Activated naive CD4-positive, alpha-beta T cell treated with anti-CD3 and anti-CD28 coated beads, Interleukin-2, amount 50 U/mL, for 72 hours (primary cell): ENCODE measurements at regions not wholly inside any gene's neighbourhood (a gene's known extent, or its start where the extent isn't known, plus 50 kb on each side); places are given as distances from the start of the nearest gene placed in this dataset.
A peak's percentile ranks its signal among the peaks of the same experiment; 100 is the strongest.
"Not testable (repeated sequence)": the region's sequence is repeated elsewhere in the genome, so short reads cannot be mapped to it uniquely, and the experiment has no call there.

ENCODE experiments used
- ATAC-seq, 2 donors: fragments of 150-1000 bp; cut with Tn5 transposase; 2 replicates each; pipeline ENCODE4 v1.10.0; 2021; ENCODE audit warnings: mild to moderate bottlenecking in 2 of 2, moderate library complexity in 2 of 2
- DNase-seq, 2 donors: peaks; one replicate each; pipeline ENCODE4 v3.0.0; 2021 to 2022; ENCODE audit warnings: low spot score in 2 of 2
- H3K27ac Mint-ChIP-seq, 2 donors: one replicate each; pipeline ENCODE4 v1.8.0; 2022; ENCODE audit warnings: mild to moderate bottlenecking in 2 of 2, mixed read lengths in 2 of 2
- H3K36me3 Mint-ChIP-seq, 2 donors: one replicate each; pipeline ENCODE4 v1.8.0; 2022; ENCODE audit warnings: mixed read lengths in 2 of 2
- H3K9me3 Mint-ChIP-seq, 2 donors: one replicate each; pipeline ENCODE4 v1.8.0; 2022; ENCODE audit warnings: mixed read lengths in 2 of 2

DNA sequence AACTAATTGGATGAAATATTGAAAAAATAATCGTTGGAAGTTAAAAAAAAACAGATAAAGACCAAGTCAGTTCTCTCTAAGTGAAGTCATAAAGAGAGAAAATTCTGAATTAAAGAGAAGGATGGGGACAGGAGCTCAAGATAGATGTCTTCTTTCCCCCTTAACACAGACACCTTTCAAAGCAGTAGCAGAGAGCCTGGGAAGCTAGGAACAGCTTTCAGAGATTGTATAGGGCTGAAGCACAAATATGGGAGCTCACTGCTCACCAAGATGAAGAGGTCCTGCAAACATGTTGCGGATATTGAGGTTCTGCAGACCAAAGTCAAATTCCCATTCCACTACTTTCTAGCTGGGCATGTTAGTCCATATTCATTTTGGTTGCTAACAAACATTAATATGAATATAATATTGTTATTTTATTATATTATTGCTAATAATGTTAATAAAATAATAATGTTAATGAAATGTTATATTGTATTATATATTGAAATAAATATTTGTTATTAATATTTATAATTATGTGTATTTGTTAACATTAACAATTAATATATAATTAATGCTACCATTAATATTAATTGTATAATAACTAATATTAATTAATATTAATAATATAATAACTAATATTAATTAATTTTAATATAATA, 319.1 kb downstream of the OXSM start:
- Mint-ChIP-seq H3K27ac (no peak overlapping the region), H3K36me3 (no peaks in the 10 kb centered on the region), H3K9me3 (no peaks in the 10 kb centered on the region)
- DNase-seq (no peak), ATAC-seq (peak; percentile 52 to 79)

DNA sequence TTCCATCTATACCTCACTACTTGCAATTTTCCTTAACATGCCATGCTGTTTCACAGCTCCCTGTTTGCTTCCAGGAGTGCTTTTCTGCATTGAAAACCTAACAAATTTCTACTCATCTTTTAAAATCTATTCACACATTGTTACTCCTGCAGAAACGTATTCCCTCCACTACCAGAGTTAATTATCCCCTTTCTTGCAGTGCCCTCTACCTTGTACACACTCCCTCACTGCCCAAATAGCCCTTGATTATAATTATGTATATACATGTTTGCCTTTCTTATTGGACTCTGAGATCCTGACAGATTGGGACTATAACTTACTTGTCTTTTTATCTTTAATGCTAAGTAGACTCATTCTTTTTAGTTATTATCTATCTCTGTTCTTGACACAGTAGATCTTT, 325.0 kb downstream of the OXSM start:
- no peak overlapping the region for H3K27ac Mint-ChIP-seq
- DNase-seq (no peak), ATAC-seq (no peak)
- H3K9me3 Mint-ChIP-seq = no peaks in the 10 kb centered on the region
- H3K36me3 Mint-ChIP-seq = no peaks in the 10 kb centered on the region

DNA sequence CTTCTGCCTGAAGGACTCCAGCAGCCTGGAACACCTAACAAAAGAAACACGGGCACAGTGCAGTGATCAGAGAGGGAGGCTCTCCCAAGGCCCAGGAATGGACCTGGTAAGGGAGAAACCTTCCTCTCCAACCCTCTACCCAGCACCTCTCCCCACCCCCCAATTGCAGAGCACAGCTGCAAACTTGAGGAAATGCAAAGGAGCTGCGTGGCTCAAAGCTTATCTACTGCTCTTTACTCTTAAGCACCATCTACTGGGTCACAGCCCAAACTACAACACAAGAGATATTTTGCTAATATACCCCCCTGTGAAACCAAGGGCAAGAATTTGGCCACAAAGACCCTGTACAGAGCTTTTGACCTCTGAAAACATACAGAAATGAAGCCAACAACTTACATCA, 328.3 kb downstream of the OXSM start:
- ATAC-seq = no peak

DNA sequence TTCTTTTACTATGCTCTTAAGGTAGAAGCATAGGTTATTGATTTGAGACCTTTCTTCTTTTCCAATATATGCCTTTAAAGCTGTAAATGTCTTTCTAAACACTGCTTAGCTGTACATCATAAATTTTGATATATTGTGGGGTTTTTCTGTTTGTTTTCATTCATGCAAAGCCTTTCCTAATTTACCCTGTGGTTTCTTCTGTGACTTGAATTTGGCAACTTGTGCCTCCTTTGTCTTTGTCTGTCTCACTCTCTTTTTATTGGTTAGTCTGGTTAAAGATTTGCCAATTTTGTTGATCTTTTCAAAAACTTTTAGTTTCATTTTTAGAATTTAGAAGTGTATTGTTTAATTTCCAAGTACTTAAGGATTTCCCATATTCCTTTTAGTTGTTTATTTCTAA, 343.1 kb downstream of the OXSM start:
- Mint-ChIP-seq H3K9me3 (peaks cover 9 to 13% of the 10 kb centered on the region in 2 donors), H3K27ac (no peak overlapping the region), H3K36me3 (no peaks in the 10 kb centered on the region)
- no peak for DNase-seq
- no peak for ATAC-seq

More for the DNA sequence above, 328.3 kb downstream of the OXSM start:
- no peak for DNase-seq
- H3K27ac Mint-ChIP-seq = no peak overlapping the region
- no peaks in the 10 kb centered on the region for H3K36me3 Mint-ChIP-seq
- H3K9me3 Mint-ChIP-seq = peaks cover 0 to 14% of the 10 kb centered on the region in 2 donors

DNA sequence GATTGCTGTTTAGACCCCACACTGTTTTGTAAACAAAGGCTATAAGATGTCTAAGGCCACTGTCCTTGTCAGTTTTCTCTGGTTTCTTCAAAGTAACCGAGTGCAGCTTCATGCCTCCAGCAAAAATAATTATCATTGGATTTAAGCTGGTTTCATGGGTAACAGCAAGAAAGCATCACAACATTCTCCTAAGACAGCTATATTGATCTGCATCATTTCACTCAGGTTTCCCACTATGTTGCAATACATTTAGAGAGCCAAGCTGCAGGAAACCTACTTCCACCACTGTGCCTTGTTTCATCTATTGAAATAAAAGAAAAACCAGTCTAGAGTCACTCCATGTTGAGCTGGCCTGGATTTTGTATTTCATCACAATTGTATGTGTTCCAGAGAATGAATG, 351.4 kb downstream of the OXSM start:
- H3K9me3 Mint-ChIP-seq = peaks cover 9 to 21% of the 10 kb centered on the region in 2 donors
- no peak for ATAC-seq
- H3K27ac Mint-ChIP-seq = no peak overlapping the region
- peaks cover 0 to 7% of the 10 kb centered on the region in 2 donors for H3K36me3 Mint-ChIP-seq
- DNase-seq = no peak

DNA sequence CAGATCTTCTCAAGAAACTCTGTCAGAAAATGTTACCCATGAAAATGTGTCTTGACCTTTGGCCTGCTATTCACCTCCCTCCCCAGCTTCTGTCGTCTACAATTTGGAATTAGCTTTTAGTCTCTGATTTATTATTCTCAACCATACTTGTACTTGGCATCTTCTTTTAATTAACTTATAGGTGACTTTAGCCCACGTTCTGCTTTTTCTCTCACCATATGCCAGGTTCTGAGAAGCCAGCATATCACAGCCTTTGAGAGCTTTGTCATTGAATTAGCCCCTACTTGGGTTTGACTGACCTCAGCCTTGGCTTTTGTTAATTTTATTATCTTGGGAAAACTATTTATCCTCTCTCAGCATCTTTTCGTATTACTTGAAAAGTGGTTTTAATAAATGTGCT, 355.9 kb downstream of the OXSM start:
- peaks cover 0 to 7% of the 10 kb centered on the region in 2 donors for H3K36me3 Mint-ChIP-seq
- DNase-seq (no peak), ATAC-seq (no peak)
- H3K27ac Mint-ChIP-seq = no peak overlapping the region
- H3K9me3 Mint-ChIP-seq = peaks cover 16 to 21% of the 10 kb centered on the region in 2 donors

DNA sequence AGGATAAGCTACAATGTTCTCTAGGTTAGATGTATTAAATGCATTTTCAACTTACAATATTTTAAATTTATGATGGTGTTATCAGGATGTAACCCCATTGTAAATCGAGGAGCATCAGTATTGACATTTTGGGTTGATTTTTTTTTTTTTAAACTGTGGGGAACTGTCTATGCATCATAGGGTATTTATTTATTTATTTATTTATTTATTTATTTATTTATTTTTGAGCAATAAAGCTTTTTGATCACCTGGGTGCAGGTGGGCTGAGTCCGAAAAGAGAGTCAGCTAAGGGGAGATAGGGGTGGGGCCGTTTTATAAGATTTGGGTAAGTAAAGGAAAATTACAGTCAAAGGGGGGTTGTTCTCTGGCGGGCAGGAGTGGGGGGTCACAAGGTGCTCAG, 367.5 kb downstream of the OXSM start:
- H3K9me3 Mint-ChIP-seq, H3K27ac Mint-ChIP-seq, DNase-seq, ATAC-seq, H3K36me3 Mint-ChIP-seq: not testable (repeated sequence)

DNA sequence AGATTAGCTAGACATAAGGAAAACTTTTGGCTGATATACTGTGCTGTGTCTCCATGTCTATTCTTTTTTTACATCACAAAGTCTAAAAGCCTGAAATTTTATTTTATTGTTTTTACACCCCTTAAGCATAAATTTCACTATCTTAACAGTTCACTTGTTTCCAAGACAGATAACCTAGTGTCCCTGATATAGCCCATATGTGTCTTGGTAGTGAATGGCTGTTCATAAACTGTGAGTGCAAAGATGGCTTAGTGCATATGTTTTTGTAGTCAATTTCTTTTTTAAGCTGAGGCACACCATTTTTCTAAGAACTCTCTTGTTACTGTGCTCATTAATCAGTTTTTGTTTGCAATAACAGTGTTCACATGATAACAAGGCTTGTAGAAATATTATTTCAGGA, 381.1 kb downstream of the OXSM start:
- H3K27ac Mint-ChIP-seq = no peak overlapping the region
- ATAC-seq = no peak
- peaks cover 9 to 12% of the 10 kb centered on the region in 2 donors for H3K9me3 Mint-ChIP-seq
- no peak for DNase-seq
- H3K36me3 Mint-ChIP-seq = no peaks in the 10 kb centered on the region

DNA sequence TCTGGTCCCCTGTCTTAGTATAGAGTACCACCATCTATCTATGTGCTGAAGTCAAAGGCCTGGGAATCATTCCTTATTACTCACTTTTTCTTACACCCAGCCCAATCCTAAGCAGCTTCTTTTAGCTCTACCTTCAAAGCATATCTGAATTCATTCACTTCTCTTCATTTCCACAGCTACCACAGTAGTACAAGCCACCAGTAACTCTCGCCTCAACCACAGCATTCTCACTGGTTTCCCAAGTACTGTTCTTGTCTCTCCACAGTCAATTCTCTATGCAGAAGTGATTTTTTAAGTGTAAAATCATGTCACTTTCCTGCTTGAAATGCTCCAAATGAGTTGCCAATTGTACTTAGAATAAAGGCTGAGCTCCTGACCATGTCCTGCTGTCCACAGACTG, 401.7 kb downstream of the OXSM start:
- ATAC-seq (no peak), DNase-seq (no peak)
- H3K9me3 Mint-ChIP-seq = peaks cover 18 to 21% of the 10 kb centered on the region in 2 donors
- H3K27ac Mint-ChIP-seq = no peak overlapping the region
- no peaks in the 10 kb centered on the region for H3K36me3 Mint-ChIP-seq

DNA sequence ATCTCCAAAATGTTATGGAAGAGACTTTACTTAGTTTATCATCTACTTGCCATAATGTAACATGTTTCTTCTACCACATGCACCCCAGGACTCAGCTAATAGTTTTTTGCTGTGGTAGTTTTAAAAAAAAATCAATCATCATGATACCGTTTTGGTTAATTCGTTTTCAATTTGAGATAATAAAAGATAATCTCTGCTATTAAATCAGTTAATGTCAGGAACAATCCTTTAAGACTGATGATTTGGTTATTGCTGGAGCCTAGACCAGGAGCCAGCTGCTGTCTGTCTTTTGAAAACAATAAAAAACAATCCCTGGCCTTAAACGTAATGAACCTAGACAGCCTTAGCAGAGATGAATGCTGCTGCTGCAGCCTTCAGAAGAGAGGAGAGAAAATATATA, 403.7 kb downstream of the OXSM start:
- ATAC-seq = no peak
- Mint-ChIP-seq H3K27ac (no peak overlapping the region), H3K9me3 (peaks cover 14 to 16% of the 10 kb centered on the region in 2 donors), H3K36me3 (no peaks in the 10 kb centered on the region)
- DNase-seq = no peak

DNA sequence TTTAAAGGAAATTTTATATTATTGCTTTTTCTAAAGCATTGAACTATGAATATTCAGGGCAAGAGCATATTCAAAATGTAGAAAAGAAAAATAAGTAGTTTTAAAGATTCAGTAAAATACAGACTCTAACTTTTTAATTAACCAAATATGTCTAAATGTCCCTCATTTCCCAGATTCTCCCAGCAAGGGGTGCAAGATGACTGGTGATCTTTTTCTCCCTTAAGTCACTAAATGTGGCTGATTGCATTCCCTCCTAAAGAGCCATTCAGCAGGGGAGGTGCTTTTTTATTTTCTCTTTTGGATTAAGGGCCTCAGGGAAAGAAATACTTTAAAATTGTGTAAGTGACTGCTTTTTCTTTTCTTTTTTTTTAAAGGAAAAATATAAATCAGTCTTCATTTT, 406.9 kb downstream of the OXSM start:
- Mint-ChIP-seq H3K27ac (no peak overlapping the region), H3K9me3 (peaks cover 2 to 8% of the 10 kb centered on the region in 2 donors), H3K36me3 (no peaks in the 10 kb centered on the region)
- DNase-seq (no peak), ATAC-seq (no peak)

DNA sequence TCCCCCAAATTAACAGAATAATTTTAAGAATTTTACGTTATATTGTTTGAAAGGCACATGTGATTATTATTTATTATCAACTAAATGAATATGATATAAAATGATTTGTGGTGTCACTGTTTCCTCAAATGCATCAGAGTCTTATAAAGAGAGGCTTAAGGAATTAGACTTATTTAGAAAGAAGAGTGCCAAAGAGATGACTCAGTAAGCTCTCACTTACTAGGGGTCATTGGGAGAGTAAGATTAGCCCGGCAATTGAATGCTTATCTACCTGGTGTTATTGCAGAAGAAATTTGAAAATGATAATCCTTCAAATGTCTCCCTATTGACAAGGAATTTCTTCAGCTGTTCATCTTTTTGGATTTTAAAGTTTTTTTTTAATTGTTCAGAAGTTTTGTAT, 408.7 kb downstream of the OXSM start:
- no peak for ATAC-seq
- H3K27ac Mint-ChIP-seq = no peak overlapping the region

DNA sequence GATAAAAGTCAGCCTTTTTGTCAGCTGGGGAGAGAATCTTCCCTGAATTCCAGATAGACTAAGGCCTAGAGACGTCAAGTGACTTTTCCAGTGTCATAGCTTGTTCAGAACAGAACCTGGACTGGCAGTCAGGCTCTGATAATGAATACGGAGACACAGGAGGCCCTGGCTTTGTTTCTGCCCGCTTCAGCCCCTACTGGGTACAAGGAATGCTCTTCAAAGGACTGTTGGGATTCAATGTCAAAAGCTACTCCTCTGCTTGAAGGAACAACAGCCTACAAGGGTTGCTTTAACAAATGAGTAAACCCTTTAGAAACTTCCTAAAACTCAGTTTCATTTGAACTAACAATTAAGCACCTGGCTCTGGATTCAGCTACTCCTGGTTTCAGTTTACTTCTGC, 412.3 kb downstream of the OXSM start:
- Mint-ChIP-seq H3K36me3 (no peaks in the 10 kb centered on the region), H3K27ac (no peak overlapping the region), H3K9me3 (peaks cover 5 to 13% of the 10 kb centered on the region in 2 donors)
- ATAC-seq (no peak), DNase-seq (no peak)

More for the DNA sequence above, 408.7 kb downstream of the OXSM start:
- DNase-seq = no peak
- no peaks in the 10 kb centered on the region for H3K36me3 Mint-ChIP-seq
- H3K9me3 Mint-ChIP-seq = peaks cover 0 to 6% of the 10 kb centered on the region in 2 donors

DNA sequence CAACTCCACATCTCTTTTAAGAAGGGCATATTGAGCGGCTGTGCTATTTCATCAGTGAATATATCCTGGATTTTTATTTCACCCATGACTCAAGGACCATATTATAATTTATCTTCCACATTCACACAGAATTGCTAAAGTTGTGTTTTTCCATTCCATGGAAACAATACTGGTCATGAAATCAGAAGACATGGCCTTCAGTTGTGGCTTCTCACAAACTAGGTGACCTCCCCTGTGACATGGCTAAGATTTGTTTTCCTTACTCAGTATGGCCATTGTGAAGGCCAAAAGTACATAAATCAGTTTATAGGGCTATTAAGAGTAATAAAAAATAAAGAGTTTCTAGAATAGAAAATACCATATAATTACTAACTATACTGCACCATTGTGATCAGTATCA, 415.6 kb downstream of the OXSM start:
- ATAC-seq (no peak), DNase-seq (no peak)
- no peak overlapping the region for H3K27ac Mint-ChIP-seq
- peaks cover 5 to 13% of the 10 kb centered on the region in 2 donors for H3K9me3 Mint-ChIP-seq
- H3K36me3 Mint-ChIP-seq = no peaks in the 10 kb centered on the region

DNA sequence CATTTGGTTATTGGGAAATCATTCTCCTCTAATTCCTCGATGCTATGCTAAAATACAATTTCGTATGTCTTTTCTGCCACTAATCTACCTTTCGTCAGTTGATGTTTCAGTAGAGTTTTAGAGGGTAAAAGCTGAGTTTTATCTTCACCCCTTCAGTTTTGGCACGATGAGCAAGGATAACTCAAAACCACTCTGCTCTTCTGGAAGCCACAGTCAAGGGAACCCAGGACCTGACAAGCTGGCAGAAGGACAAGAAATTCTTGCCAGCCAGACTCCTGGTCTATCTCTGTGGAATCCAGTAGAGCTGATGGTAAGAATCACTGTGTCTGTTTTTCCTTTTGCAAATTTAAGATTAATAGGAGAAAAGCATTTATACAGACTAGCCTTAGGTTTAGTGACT, 414.4 kb upstream of the LRRC3B start:
- H3K27ac Mint-ChIP-seq = no peak overlapping the region
- ATAC-seq (no peak), DNase-seq (no peak)
- H3K36me3 Mint-ChIP-seq = no peaks in the 10 kb centered on the region
- H3K9me3 Mint-ChIP-seq = peaks cover 11 to 21% of the 10 kb centered on the region in 2 donors

DNA sequence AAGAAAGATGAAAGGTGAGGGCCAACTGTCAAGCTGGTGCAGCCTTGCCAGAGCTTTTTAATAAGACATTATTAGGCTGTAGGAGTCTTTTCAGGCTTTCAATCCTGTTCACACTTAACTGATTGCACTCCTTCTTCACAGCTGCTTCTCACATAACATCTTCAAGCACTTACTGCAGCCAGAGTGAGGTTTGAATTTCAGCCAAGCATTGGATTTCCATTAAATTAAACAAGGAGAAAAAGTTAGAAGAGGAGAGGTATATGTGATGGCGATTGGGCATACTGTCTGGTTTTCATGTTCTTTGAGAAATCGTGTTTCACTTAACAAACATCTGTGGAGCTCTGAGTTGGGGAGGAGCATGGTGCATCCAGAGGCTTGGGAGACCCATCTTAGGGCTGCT, 392.8 kb upstream of the LRRC3B start:
- no peak overlapping the region for H3K27ac Mint-ChIP-seq
- ATAC-seq = no peak
- no peak for DNase-seq
- peaks cover 4 to 10% of the 10 kb centered on the region in 2 donors for H3K9me3 Mint-ChIP-seq
- H3K36me3 Mint-ChIP-seq = no peaks in the 10 kb centered on the region

DNA sequence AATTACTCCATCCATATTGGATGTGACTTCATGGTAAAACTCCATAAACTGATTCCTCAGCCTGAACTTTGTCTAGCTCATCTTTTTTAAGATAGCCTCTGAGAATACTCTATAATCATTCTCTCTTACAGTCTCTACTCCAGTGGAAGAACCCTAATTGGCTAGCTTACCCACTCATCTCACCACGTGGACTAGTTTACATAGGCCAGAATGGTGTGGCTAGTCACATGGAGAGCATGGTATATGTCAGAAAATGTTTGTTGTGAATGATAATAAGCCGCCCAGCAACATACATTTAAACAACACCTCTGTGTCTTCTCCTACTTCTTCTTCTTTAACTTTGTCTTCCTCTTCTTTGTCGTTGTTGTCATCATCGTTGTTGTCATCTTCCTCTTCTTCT, 389.2 kb upstream of the LRRC3B start:
- DNase-seq (no peak), ATAC-seq (no peak)
- Mint-ChIP-seq H3K36me3 (no peaks in the 10 kb centered on the region), H3K9me3 (peaks cover 4 to 13% of the 10 kb centered on the region in 2 donors), H3K27ac (no peak overlapping the region)

DNA sequence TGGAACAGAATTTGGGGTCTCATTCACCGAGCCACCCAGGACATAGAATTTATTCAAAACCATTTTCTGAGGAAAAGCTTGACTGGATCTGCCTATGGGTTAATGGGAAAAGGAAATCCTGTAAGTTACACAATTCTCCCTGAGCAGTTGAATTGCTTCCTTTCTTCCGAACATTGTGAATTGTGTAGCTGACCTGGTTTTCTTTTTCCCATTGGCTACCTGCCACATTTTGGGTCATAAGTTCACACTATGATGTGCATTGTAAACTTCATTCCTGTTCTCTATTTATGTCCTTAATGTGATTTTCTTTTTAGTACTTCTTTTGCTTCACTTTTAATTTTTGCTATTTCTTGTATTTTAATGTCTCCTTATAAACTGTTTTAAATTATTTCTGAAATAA, 386.0 kb upstream of the LRRC3B start:
- DNase-seq (no peak), ATAC-seq (no peak)
- Mint-ChIP-seq H3K36me3 (no peaks in the 10 kb centered on the region), H3K9me3 (peaks cover 0 to 12% of the 10 kb centered on the region in 2 donors), H3K27ac (no peak overlapping the region)
